H1 (cell line): ENCODE measurements at regions not wholly inside any gene's neighbourhood (a gene's known extent, or its start where the extent isn't known, plus 50 kb on each side); places are given as distances from the start of the nearest gene placed in this dataset.

ENCODE experiments used
- POU5F1 ChIP-seq: IDR thresholded peaks from 2 replicates; pipeline ENCODE4 v1.6.1; 2011; ENCODE audit warnings: low read depth, mild to moderate bottlenecking, low read length, moderate library complexity
- RAD21 ChIP-seq, 2 experiments: IDR thresholded peaks in 1 of 2; conservative IDR thresholded peaks in 1 of 2; 2 replicates each; pipeline ENCODE4 v1.6.1; 2011; ENCODE audit warnings: low read depth in 2 of 2, low read length in 2 of 2, improper control_type of control experiment in 1 of 2, inconsistent platforms in 1 of 2, mild to moderate bottlenecking in 1 of 2, moderate library complexity in 1 of 2
- SIN3A ChIP-seq, 2 experiments: IDR thresholded peaks in 1 of 2; conservative IDR thresholded peaks in 1 of 2; 2 replicates each; pipeline ENCODE4 v1.6.1; 2011 to 2012; ENCODE audit warnings: low read length in 2 of 2, improper control_type of control experiment in 1 of 2, low read depth in 1 of 2, mild to moderate bottlenecking in 1 of 2
- TAF7 ChIP-seq: optimal IDR thresholded peaks from 2 replicates; pipeline ENCODE3; 2011; ENCODE audit warnings: low read depth, mild to moderate bottlenecking, inconsistent platforms, low read length, moderate library complexity, borderline replicate concordance
- TBP ChIP-seq: IDR thresholded peaks from 2 replicates; pipeline ENCODE4 v1.6.1; 2011; ENCODE audit warnings: low read depth, low read length, improper control_type of control experiment

- TF ChIP-seq SIN3A (conservative IDR thresholded peaks at IDR 0.05 in 1 of 2, IDR thresholded peaks at IDR 0.05 in 1 of 2; ENCODE audit: low read depth in 1 of 2, low read length in 2 of 2) (no peak), RAD21 (IDR thresholded peaks at IDR 0.05 in 1 of 2, conservative IDR thresholded peaks at IDR 0.05 in 1 of 2; ENCODE audit: low read depth in 2 of 2, low read length in 2 of 2) (no peak), TAF7 (no peak), TBP (no peak), POU5F1 (no peak)
- TF ChIP-seq, all 59 proteins: peak for 0
These were observed 394.5 kb upstream of the SLC35B3 start (continued) for GRCh38 chr6:8829796-8830195.
